ENCODE measurements at regions not wholly inside any gene's neighbourhood (a gene's known extent, or its start where the extent isn't known, plus 50 kb on each side); places are given as distances from the start of the nearest gene placed in this dataset.
"Not testable (repeated sequence)": the region's sequence is repeated elsewhere in the genome, so short reads cannot be mapped to it uniquely, and the experiment has no call there.

DNA sequence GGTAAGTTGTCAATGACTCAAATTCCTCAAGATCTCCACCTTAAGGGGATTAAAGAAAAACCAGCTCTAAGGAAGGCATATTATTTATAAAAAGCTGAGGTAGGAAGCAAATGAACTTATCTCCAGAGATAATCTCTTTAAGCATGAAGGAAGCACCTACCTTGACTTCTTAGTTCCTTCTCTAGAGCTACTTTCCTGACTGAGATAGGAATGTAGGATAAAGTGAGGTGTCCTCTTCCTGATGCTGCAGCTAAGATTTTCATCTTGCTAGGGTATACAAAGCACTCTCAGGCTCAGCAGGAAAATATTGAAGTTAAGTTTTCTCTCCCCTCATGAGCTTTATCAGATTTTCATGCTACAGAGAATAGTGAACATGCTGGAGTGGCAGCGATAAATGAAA, 163.0 kb upstream of the E2F7 start:
- intact Hi-C loops (cut with micrococcal nuclease), result no loop called here

DNA sequence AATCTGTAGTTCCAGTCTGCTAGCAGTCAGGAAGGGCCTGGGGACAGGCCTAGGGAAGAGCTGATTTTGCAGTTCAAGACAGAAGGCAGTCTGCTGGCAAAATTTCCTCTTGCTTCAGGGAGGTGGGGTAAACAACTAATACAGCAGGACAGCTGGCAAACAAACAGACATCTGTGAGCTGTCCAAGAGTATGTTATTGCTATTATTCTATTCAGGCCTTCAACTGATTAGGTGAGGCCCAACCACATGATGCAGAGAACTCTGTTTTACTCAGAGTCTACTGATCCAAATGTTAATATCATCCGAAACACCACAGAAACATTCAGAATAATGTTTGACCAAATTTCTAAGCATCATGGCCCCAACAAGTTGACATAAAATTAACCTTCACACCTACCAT, 161.0 kb upstream of the E2F7 start:
- intact Hi-C loops (cut with micrococcal nuclease), result no loop called here

DNA sequence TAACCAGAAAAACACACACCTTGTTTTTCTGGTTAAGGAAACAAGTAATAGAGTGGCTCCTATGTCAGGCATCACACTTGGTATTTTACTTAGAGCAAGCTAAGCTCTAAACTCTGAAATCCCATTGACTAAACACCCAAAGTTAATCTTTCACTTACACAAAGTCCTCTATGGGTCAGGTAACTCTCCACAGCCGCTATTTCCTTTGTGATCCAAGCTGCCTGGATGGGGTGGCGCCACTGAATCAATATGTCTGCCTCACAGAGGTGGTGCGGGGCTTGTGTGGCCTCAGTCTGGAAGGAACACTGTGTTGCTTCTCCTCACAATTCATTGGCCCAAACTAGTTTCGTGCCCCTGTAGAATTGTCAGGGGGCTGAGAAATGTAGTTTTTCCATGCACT, 160.0 kb upstream of the E2F7 start:
- intact Hi-C loops (cut with micrococcal nuclease), result no loop called here

DNA sequence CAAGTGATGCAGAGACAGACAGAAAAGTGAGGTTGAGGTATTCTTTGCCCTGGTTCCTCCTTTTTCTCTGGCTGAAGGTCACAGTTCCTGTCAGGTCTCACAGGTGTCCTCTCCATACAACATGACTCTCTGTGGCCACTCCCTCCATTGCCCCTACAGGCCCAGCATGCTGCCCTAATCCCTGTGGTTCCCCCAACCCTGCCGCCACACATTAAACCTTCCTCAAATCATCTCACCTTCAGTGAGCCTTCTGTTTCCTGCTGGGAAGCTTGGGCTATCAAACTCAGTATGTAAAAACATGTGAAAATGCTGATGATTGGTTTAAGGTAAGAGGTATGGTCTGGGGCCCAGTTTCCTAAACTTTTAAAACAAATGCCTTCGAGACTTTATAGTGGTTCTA, 159.0 kb upstream of the E2F7 start:
- intact Hi-C loops (cut with micrococcal nuclease), result no loop called here

DNA sequence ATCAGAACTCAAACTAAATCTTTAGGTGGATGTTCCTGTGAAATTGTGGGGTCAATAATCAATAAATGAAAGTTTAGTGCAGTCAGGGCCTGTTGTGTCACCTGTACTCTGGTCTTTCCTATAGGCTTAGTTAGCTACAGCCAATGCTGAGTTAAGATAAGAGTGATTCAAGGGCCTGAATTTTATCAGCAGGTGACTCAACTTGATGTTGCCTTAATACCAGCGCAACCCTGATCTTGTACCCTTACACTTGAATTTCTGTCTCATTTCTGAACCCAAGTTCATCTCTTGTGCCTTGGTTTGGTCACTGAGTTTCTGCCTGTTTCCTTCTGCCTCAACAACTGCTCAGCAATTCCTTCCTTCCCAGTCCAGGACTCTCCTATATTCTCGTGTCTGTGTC, 157.0 kb upstream of the E2F7 start:
- intact Hi-C loops (cut with micrococcal nuclease), result no loop called here

DNA sequence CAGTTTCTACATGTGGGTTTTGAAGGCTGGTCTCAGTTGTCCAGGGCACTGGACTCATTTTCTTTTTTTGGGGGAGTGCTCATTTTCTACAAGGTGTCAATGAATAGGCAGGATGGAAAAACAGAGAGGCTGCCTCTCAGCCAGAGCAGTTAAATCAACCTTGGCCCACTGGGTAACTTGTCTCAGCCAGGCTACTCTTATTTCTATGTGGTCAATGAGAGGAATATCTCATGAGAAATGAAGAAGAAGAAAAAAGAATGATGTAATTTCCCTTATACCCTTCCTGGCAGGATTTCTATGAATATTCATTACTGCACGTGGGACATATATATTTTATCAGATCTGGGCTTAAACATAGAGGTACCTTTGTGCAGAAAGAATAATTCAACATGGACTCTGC, 155.2 kb upstream of the E2F7 start:
- intact Hi-C loops (cut with micrococcal nuclease), result no loop called here

DNA sequence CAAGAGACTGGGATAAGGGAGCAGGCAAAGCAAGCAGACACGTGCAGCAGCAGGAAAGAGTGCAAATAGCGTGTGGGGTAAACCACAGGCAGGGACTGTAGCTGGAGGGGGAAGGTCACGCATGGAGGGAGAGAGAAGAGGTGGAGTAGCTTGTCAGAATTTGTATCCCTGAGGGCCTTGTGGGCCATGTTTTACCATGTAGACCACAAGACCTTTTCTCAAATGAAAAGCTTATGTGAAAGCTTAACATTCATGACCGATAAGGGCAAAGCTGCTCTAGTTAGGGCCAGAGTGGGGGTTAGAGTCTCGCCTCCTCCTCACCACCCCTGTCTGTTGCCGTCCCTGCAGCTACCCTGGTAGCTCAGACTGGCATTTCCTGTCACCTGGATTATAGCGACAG, 152.9 kb upstream of the E2F7 start:
- intact Hi-C loops (cut with micrococcal nuclease), result no loop called here

DNA sequence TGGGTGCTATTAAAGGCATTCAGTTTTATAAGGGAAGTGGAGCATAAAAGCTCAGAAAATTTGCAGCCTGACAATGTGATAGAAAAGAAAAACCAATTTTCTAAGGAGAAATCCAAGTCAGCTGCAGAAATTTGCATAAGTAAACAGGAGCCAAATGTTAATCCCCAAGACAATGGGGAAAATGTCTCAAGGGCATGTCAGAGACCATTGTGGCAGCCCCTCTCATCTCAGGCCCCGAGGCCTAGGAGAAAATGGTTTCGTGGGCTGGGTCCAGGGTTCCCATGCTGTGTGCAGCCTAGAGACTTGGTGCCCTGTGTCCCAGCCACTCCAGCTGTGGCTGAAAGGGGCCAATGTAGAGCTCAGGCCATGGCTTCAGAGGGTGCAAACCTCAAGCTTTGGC, 150.8 kb upstream of the E2F7 start:
- intact Hi-C loops (cut with micrococcal nuclease), result not testable (repeated sequence)

DNA sequence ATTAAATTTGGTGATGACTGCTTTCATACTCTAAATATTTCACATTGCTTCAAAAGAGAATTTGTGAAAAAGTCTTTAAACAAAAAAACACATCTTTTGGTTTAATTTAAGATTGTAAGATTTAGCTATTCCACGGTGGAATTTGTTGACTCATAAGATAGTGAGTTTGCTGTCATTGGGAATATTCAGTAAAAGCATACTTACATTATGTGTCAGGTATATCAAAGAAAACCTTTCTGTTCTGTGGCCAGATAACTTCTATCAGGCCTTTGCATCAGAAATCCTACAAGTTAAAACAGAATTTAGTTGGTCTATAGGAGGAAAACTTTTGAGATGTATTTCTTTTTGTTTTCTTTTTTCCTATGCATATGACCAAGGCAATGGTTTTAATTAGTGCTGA, 148.8 kb upstream of the E2F7 start:
- intact Hi-C loops (cut with micrococcal nuclease), result no loop called here

DNA sequence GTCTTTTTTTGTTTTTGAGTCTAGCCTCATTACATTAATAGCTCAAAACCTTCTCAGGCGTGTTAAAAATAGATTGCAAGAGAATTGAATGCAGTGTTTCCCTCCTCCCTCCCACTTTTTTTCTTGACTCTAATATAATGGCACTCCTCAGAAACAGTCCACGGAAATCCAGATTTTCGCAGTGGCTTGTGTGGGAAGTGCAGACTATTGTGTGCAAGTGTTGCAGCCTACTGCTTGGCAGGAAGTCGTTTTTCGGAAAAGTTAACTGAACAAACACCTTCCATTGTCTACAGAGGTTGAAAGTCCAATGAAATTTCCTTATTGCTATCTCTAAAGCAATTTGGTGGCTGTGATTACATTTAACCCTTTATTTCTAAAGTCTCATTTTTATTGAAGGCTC, 147.9 kb upstream of the E2F7 start:
- intact Hi-C loops (cut with micrococcal nuclease), result no loop called here

DNA sequence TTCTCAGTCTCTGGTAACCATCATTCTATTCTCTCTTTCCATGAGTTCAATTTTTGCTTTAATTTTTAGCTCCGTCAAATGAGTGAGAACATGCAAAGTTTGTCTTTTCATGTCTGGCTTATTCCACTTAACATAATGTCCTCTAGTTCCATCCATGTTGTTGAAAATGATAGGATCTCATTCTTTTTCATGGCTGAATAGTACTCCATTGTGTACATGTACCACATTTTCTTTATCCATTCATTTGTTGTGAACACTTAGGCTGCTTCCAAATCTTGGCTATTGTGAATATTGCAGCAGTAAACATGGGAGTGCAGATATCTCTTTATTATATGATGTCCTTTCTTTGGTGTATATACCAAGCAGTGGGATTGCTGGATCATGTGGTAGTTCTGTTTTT, 145.4 kb upstream of the E2F7 start:
- intact Hi-C loops (cut with micrococcal nuclease), result no loop called here

DNA sequence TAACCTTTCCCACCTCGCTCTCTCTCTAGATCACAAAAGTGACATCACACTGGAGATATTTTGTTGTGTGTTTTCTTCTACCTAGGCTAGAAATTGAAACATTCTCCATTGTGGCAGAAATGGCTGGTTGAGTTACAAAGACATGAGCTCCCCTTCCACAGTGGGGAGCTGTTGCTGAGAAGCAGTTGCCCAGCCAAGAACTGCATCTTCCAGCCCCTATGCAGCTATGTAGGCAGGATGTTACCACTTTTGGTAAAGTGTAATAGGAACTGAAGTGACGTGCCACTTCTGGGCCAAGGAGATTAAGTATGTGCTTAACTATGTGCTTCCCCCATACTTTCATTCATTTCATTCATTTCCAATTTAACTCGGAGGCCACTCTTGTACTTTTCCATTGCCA, 138.7 kb upstream of the E2F7 start:
- intact Hi-C loops (cut with micrococcal nuclease), result no loop called here

DNA sequence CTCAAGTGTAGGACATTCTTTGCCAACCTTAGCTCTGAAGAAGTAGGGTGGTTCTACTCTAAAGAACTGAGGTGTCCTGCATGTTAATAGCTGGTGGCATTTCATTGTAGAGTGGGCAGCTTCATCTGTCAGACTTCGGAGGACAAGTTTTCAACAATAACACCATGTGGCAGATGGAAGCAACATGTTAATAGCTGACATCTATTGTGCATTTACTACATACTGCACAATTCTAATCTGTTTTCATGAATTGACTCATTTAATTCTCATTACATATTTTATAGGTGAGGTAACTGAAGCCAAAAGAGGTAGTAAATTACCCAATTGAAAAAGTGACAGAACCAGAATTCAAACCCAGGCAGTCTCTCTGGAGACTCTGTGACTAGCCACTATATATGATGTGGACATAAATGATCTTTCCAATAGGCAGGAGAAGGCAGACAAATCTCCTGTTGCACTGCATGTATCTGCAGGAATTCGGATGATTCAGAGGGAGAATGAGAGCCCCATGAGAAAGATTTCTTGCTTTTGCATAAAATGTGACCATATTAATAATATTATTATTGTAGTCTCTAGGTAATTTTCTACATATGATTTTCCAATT, 137.2 kb upstream of the E2F7 start:
- intact Hi-C loops (cut with micrococcal nuclease), result no loop called here

DNA sequence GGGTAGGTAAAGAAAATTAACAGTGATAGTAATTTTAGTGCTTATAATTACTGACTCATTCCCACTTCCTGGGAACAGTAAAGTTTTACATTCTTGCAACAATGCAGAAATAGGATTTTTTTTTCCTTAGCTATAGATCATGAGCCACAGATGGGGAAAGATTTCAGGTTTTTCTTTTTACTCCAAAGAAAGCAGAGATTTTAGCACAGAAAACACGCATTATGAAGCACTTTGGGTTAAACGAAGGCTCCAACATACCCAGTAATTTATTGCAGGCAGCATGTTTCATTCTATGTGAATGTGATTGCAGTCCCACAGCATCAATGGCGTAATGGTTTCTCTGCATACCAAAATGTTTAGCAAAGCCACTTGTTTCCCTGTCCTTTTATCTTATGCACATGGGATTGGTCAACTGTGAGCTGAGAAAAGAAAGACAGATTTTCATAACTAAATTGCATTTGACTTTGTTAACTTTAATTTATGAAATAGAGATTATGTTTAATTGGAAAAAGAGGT, 124.6 kb upstream of the E2F7 start:
- intact Hi-C loops (cut with micrococcal nuclease), result no loop called here

DNA sequence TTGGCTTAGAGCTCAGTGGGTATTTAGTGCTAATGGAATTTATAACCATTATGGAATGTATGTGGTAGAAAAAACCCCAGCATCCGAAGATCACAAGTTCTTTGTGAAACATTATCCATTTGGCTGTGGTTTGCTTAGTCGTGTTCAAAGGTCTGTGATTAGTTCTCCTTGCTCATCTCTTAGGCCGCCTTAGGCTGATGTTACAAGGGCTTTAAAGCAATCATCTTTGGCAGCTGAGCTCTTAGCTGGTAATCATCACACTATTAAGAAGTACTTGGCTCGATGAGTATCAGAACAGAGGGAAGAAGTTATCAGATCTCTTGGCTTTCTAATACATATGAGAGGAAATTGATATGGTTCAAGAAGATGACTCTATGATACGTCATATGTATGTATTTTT, 124.1 kb upstream of the E2F7 start:
- intact Hi-C loops (cut with micrococcal nuclease), result no loop called here

DNA sequence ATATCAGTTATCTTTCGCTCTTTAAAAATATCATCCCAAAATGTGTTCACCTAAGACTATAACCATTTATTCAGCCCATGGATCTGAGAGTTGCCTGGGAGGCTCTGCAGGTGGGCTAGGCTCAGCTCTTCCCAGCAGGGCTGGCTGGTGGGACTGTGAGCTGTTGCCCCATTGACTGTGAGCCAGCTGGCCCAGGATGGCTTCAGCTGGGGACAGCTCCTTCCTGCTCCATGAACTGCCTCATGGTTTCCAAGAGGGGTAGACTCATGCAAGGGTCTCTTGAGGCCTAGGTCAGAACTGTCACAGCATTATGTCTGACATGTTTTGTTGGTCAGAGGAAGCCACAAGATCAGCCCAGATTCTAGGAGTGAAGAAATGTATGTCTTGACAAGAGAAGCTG, 114.1 kb upstream of the E2F7 start:
- intact Hi-C loops (cut with micrococcal nuclease), result no loop called here

DNA sequence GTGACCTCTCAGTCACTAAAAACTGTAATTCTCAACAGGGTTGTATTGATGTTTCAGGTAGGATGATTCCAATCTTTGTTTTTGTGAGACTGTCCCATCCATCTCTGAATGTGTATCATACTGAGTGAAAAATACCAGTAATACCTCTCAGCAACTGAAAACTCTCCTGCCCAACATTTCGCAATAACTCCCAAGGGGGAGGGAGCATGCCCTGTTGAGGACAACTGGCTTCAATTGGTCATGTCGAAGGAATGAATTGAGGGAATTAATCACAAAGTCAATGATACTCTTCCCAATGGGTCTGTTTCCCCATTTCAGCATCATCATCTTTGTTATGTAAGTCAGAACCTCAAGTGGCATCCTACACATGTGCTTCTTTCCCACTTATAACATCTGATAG, 102.4 kb upstream of the E2F7 start:
- intact Hi-C loops (cut with micrococcal nuclease), result no loop called here

DNA sequence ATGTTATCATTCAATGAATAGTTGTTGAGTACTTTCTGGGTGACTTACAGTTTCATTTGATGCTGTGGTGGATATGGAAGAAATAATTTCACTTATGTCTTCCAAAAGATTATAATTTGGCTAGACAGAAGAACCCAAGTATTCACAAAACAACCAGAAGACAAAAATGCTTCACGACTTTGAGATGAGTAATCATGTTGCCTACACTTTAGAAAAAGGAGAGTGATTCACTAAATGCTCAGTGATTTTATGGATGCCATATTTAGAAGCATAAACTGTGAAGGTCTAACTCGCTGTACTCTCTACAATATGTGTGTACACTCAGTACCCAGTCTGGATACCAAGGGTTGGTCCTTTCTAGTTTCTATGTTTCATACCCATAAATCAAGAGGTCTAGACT, 101.3 kb upstream of the E2F7 start:
- intact Hi-C loops (cut with micrococcal nuclease), result no loop called here

DNA sequence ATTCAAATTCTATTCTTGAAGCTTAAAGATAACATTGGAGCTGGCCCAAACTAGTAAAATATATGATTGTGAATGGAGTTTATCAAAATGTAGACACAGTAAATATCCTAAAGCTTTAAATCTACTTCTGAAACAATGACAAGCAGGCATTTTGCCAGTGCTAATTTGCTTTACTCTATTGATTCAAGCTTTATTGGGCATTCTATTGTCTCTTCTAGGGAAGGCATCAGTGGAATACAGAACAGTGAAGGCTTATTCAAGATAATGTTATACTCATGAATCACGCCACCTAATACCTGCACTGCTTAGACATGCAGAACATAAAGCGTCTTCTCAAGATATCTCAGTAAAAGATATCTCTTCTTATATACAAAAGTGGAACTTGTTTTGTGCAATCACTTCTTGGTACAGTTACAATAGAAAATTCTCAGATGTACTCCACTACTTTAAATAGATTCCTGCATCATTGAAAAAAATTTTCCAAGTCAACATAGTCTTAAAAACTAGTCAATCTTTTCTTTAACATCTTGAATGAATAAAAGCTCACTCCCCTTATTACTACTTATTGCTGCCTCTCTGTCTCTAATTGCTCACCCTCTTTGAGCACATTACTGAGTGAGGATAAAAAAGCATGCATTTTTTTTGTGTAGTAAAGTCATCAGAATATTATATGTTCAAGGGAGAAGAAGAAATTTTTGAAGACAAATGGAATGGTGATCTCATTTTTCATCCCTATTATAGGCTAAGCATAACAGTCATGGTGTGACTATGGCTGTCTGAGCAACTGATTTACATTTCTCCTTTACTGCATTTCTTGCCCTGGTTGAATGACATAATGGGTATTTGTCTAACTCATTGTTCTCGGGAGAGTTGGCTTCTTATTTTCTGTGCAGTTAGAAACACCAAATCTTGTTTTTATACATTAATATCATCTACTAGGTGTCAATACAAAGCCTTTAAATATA, 98.0 kb upstream of the E2F7 start:
- intact Hi-C loops (cut with micrococcal nuclease), result no loop called here

DNA sequence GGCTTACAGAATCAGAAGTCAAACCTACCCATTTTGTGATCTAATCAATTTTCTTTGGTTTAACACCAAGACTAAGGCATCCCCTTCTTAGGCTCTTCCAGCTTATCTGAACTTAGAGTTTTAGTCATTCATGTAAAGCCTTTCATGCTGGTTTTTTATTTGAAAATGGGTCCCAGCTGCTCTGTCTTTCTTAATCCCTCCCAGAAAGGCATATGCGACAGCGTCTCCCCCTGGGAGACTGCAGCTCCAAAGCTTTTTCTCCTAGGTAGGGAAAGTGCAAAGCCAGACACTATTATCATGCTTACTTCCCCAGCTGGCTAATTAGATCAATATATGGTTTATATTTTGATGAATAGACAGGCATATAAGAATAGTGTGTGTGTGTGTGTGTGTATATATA, 96.6 kb upstream of the E2F7 start:
- intact Hi-C loops (cut with micrococcal nuclease), result no loop called here

DNA sequence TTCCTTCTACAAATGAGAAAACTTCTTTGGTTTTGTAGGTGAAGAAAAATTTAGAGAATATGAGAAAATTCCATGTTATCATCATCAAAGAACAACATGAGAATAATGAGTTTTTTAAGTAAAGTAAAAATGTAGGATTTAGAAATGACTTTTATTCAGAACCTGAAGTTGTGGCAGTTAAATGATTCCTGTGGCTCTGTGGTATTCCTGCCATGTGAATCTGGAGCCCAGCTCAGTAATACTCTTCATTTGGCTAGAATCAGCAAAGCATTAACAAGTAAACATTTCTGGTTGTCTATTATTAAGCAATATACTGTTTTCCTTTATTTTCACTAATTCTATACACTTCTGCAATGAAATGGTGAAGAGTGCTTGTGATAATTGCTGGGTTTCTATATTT, 95.6 kb upstream of the E2F7 start:
- intact Hi-C loops (cut with micrococcal nuclease), result no loop called here

DNA sequence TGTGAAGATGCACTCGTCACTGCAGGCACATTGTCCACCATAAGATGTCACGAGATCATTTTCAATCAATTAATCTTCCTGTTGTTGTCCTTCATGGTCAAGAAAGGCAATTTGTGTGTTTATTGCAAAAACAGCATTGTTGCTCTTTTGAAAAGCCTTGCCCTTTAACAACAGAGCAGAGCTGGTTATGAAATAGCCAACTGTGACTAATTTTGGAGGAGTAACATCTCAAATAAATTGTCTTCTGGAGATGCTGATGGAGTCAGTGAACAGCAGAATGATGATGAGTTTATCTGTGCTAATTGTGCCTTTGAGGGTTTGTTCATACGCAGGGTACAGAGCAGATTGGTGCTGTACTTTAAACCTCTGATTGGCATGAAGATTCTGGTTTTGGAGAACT, 88.3 kb upstream of the E2F7 start:
- intact Hi-C loops (cut with micrococcal nuclease), result no loop called here

DNA sequence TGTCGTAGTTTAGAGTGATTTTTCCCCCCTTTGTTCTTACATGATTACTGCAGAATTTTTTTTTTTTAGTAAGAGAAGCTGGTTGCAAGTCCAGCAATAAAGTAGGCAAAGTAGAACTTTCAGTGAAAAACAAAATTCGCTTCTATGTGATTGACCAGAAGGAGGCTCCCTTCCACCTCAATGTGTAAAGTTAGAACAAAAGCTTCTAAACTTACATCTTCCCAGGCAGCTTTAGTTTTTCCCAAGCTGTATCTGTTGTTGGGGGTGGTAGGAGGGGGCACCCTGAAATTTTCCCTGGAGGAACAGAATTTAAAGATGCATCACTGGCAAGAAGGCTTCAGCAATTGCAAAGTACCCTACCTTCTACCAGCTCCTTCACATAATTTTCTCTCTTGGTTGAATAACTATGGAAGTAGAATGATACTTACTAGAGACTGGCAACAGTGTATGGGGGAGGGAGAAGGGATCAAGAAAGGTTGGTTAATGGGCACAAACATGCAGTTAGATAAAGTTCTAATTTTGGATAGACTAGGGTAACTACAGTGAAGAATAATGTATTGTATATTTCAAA, 87.3 kb upstream of the E2F7 start:
- intact Hi-C loops (cut with micrococcal nuclease), result no loop called here

Measured in T-helper 2 cell treated with Interferon-gamma antibody and Interleukin-4, amounts not matched to agents 100 ng/mL and 5 ng/mL, for 36 hours (primary cell).